Astrocyte of the cerebellum (primary cell): ENCODE measurements at regions not wholly inside any gene's neighbourhood (a gene's known extent, or its start where the extent isn't known, plus 50 kb on each side); places are given as distances from the start of the nearest gene placed in this dataset.

Source experiments
- DNase-seq: peaks from one replicate; pipeline ENCODE4 v3.0.0-alpha.2; 2011; ENCODE audit warnings: low read depth
- H3K4me3 ChIP-seq: 2 replicates; pipeline ENCODE4 v1.5.1; 2011; ENCODE audit warnings: mild to moderate bottlenecking, low read depth, low read length, moderate library complexity
- CTCF ChIP-seq: IDR thresholded peaks from 2 replicates; pipeline ENCODE4 v1.5.1; 2012; ENCODE audit warnings: low read length, low read depth, moderate library complexity, mild to moderate bottlenecking; ENCODE audit errors: missing control alignments
- in situ Hi-C: cut with HindIII; loops from 2 replicates; pipeline ENCODE4 v1.10.0; 2017; ENCODE audit warnings: low sequenced_read_pairs

- in situ Hi-C loops: no loop called here
- no peak for TF ChIP-seq CTCF
- no peak overlapping the region for H3K4me3 ChIP-seq
- DNase-seq: no peak
Observed at GRCh38 chr19:32035626-32036025, 309.8 kb upstream of the ZNF507 start.

GRCh38 chr19:32038021-32038920 lies 307.1 kb upstream of the ZNF507 start:
- in situ Hi-C loops: no loop called here
- no peak for TF ChIP-seq CTCF
- DNase-seq: no peak
- no peak overlapping the region for H3K4me3 ChIP-seq

- no peak for DNase-seq
- H3K4me3 ChIP-seq: no peak overlapping the region
- TF ChIP-seq CTCF: no peak
- in situ Hi-C loops: no loop called here
Observed at GRCh38 chr19:32038961-32039360, 306.4 kb upstream of the ZNF507 start.

GRCh38 chr19:32039440-32039839 lies 306.0 kb upstream of the ZNF507 start:
- no peak for DNase-seq
- in situ Hi-C loops: no loop called here
- no peak for TF ChIP-seq CTCF
- no peak overlapping the region for H3K4me3 ChIP-seq

- no peak for DNase-seq
- H3K4me3 ChIP-seq: no peak overlapping the region
- no peak for TF ChIP-seq CTCF
- in situ Hi-C loops: no loop called here
Observed at GRCh38 chr19:32040236-32040635, 305.2 kb upstream of the ZNF507 start.

GRCh38 chr19:32041681-32042292 lies 303.6 kb upstream of the ZNF507 start:
- in situ Hi-C loops: no loop called here
- H3K4me3 ChIP-seq: peak overlapping the region; percentile 26
- peak; percentile 18 for DNase-seq
- TF ChIP-seq CTCF: peak; percentile 87
